Heart left ventricle (tissue), 13 donors: ENCODE measurements at regions not wholly inside any gene's neighbourhood (a gene's known extent, or its start where the extent isn't known, plus 50 kb on each side); places are given as distances from the start of the nearest gene placed in this dataset.

Experiments
- POLR2A ChIP-seq, 2 donors: fragments of 450-650 bp; IDR thresholded peaks; one replicate each; pipeline ENCODE4 v1.6.1; 2017; ENCODE audit warnings: antibody characterized with exemption in 2 of 2, mild to moderate bottlenecking in 2 of 2, moderate library complexity in 2 of 2
- TF ChIP-seq, protein P1 (sequence below), 12 donors: fragments of 200-600 bp; sonication (generic) in 4 of 12; IDR thresholded peaks; one replicate each; pipeline versions ENCODE4 v1.5.0 to v1.8.0; 2018 to 2022; ENCODE audit warnings: antibody characterized with exemption in 12 of 12, mild to moderate bottlenecking in 5 of 12
- donor health status: ischemic (EF 13 %, LVEDD 7.1; RV severe dilation, severe dysfunction).
- donor health status: DM: no; HTN: yes; CAD: no.
- donor health status: DM: no; HTN: no; CAD: no.
- donor health status: ischemic (EF 25% LVEDD 6.9; RV normal size, moderate dysfunction).
- donor health status: ischemic (EF 25% LVEDD 5.7; RV mildly dilated, moderate dysfunction).
- donor health status: ischemic (EF 35%, LVEDD 5.7; RV mildly dilated, moderate dysfunction).
- donor health status: nonischemic (EF 11% LVEDD 7.7; RV severe dilation, severe dysfunction).
- donor health status: DM: yes; HTN: yes; CAD: no.
- donor health status: PGD.
- donor health status: ischemic (EF 29% LVEDD 5.4; RV normal size, mild dysfunction).
- donor health status: nonischemic (EF 23%, LVEDD 6.1; RV moderate dilation, normal function).

DNA sequence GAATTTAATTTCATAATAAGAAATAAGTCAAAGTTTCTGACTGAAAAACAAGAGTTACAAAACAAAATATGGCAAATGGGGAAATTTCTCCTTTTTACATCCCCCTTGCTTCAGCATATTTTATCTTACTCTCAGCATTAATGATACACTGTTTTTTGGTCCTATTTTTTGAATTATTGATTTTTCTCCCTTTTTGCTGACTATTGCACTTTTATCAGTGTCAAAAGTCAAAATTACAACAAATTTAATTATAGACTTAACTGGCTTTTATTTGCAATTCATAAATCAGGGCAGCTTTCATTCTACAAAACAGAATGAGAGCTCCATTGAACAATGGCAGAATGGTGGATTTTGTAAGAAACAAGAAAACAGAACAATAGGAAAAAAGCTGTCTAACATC, 901.9 kb downstream of the FAT4 start:
- no peak for TF ChIP-seq POLR2A (IDR thresholded peaks at IDR 0.05)
- TF ChIP-seq, protein P1, sequence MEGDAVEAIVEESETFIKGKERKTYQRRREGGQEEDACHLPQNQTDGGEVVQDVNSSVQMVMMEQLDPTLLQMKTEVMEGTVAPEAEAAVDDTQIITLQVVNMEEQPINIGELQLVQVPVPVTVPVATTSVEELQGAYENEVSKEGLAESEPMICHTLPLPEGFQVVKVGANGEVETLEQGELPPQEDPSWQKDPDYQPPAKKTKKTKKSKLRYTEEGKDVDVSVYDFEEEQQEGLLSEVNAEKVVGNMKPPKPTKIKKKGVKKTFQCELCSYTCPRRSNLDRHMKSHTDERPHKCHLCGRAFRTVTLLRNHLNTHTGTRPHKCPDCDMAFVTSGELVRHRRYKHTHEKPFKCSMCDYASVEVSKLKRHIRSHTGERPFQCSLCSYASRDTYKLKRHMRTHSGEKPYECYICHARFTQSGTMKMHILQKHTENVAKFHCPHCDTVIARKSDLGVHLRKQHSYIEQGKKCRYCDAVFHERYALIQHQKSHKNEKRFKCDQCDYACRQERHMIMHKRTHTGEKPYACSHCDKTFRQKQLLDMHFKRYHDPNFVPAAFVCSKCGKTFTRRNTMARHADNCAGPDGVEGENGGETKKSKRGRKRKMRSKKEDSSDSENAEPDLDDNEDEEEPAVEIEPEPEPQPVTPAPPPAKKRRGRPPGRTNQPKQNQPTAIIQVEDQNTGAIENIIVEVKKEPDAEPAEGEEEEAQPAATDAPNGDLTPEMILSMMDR (IDR thresholded peaks at IDR 0.05) = no peak
